SK-N-SH (cell line): ENCODE measurements at regions not wholly inside any gene's neighbourhood (a gene's known extent, or its start where the extent isn't known, plus 50 kb on each side); places are given as distances from the start of the nearest gene placed in this dataset.

ENCODE experiments used
- CHD2 ChIP-seq: fragments of 150-350 bp; IDR thresholded peaks from 2 replicates; pipeline ENCODE4 v1.6.1; 2018; ENCODE audit warnings: low read length; ENCODE audit not compliant: partially characterized antibody
- EZH2phosphoT487 ChIP-seq: fragments of 200-600 bp; sonication (generic); IDR thresholded peaks from 2 replicates; pipeline ENCODE4 v1.6.1; 2017; ENCODE audit warnings: low read depth, mixed run types, mild to moderate bottlenecking, antibody characterized with exemption, moderate library complexity, borderline replicate concordance
- FOXJ3 ChIP-seq: sonication (generic); formaldehyde crosslinking; IDR thresholded peaks from 2 replicates; pipeline ENCODE4 v1.5.1; 2020; ENCODE audit warnings: mild to moderate bottlenecking, missing genetic modification reagents
- FOXM1 ChIP-seq: IDR thresholded peaks from 2 replicates; pipeline ENCODE4 v1.4.0; 2012; ENCODE audit warnings: low read depth, mild to moderate bottlenecking
- RAD21 ChIP-seq: IDR thresholded peaks from 2 replicates; pipeline ENCODE4 v1.6.1; 2012; ENCODE audit warnings: mild to moderate bottlenecking, low read length
- RCOR1 ChIP-seq: fragments of 150-350 bp; IDR thresholded peaks from 2 replicates; pipeline ENCODE4 v1.6.1; 2017; ENCODE audit warnings: antibody characterized with exemption, low read length
- RFX5 ChIP-seq: IDR thresholded peaks from 2 replicates; pipeline ENCODE4 v1.6.1; 2012; ENCODE audit warnings: mild to moderate bottlenecking, improper control_type of control experiment, low read length
- TAF1 ChIP-seq: IDR thresholded peaks from 2 replicates; pipeline ENCODE4 v1.6.1; 2012; ENCODE audit warnings: low read depth, mild to moderate bottlenecking, low read length, moderate library complexity, borderline replicate concordance
- YY1 ChIP-seq: IDR thresholded peaks from 2 replicates; pipeline ENCODE4 v1.4.0; 2012; ENCODE audit warnings: low read depth, mild to moderate bottlenecking
- TF ChIP-seq, protein P1 (sequence below): fragments of 200-600 bp; sonication (generic); IDR thresholded peaks from 2 replicates; pipeline ENCODE4 v1.6.1; 2017; ENCODE audit warnings: antibody characterized with exemption, mild to moderate bottlenecking, moderate library complexity
- TF ChIP-seq, protein P2 (sequence below): fragments of 150-350 bp; IDR thresholded peaks from 2 replicates; pipeline ENCODE4 v1.6.1; 2017; ENCODE audit warnings: antibody characterized with exemption, low read length, low read depth, borderline replicate concordance
- TF ChIP-seq, protein P3 (sequence below): fragments of 150-350 bp; IDR thresholded peaks from 2 replicates; pipeline ENCODE4 v1.6.1; 2016; ENCODE audit warnings: mild to moderate bottlenecking, low read depth, low read length
- TF ChIP-seq, protein P4 (sequence below): IDR thresholded peaks from 2 replicates; pipeline ENCODE4 v1.4.0; 2012; ENCODE audit warnings: low read depth, borderline replicate concordance
- TF ChIP-seq, protein P5 (sequence below): IDR thresholded peaks from 2 replicates; pipeline ENCODE4 v1.4.0; 2012; ENCODE audit warnings: low read depth

GRCh38 chr4:188459381-188459780, 320.1 kb downstream of the TRIML1 start:
- TF ChIP-seq YY1 (no peak), FOXJ3 (CRISPR knock-in tag) (no peak), RCOR1 (no peak), TAF1 (no peak), FOXM1 (no peak), EZH2phosphoT487 (no peak), RAD21 (no peak), RFX5 (no peak), CHD2 (no peak)
- TF ChIP-seq, protein P1, sequence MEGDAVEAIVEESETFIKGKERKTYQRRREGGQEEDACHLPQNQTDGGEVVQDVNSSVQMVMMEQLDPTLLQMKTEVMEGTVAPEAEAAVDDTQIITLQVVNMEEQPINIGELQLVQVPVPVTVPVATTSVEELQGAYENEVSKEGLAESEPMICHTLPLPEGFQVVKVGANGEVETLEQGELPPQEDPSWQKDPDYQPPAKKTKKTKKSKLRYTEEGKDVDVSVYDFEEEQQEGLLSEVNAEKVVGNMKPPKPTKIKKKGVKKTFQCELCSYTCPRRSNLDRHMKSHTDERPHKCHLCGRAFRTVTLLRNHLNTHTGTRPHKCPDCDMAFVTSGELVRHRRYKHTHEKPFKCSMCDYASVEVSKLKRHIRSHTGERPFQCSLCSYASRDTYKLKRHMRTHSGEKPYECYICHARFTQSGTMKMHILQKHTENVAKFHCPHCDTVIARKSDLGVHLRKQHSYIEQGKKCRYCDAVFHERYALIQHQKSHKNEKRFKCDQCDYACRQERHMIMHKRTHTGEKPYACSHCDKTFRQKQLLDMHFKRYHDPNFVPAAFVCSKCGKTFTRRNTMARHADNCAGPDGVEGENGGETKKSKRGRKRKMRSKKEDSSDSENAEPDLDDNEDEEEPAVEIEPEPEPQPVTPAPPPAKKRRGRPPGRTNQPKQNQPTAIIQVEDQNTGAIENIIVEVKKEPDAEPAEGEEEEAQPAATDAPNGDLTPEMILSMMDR = no peak
- TF ChIP-seq, protein P2, sequence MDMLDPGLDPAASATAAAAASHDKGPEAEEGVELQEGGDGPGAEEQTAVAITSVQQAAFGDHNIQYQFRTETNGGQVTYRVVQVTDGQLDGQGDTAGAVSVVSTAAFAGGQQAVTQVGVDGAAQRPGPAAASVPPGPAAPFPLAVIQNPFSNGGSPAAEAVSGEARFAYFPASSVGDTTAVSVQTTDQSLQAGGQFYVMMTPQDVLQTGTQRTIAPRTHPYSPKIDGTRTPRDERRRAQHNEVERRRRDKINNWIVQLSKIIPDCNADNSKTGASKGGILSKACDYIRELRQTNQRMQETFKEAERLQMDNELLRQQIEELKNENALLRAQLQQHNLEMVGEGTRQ = no peak
- TF ChIP-seq, protein P3, sequence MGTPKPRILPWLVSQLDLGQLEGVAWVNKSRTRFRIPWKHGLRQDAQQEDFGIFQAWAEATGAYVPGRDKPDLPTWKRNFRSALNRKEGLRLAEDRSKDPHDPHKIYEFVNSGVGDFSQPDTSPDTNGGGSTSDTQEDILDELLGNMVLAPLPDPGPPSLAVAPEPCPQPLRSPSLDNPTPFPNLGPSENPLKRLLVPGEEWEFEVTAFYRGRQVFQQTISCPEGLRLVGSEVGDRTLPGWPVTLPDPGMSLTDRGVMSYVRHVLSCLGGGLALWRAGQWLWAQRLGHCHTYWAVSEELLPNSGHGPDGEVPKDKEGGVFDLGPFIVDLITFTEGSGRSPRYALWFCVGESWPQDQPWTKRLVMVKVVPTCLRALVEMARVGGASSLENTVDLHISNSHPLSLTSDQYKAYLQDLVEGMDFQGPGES = no peak
- TF ChIP-seq, protein P4, sequence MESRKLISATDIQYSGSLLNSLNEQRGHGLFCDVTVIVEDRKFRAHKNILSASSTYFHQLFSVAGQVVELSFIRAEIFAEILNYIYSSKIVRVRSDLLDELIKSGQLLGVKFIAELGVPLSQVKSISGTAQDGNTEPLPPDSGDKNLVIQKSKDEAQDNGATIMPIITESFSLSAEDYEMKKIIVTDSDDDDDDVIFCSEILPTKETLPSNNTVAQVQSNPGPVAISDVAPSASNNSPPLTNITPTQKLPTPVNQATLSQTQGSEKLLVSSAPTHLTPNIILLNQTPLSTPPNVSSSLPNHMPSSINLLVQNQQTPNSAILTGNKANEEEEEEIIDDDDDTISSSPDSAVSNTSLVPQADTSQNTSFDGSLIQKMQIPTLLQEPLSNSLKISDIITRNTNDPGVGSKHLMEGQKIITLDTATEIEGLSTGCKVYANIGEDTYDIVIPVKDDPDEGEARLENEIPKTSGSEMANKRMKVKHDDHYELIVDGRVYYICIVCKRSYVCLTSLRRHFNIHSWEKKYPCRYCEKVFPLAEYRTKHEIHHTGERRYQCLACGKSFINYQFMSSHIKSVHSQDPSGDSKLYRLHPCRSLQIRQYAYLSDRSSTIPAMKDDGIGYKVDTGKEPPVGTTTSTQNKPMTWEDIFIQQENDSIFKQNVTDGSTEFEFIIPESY = no peak
- TF ChIP-seq, protein P5, sequence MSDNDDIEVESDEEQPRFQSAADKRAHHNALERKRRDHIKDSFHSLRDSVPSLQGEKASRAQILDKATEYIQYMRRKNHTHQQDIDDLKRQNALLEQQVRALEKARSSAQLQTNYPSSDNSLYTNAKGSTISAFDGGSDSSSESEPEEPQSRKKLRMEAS = no peak
